Keratinocyte (primary cell): ENCODE measurements at regions not wholly inside any gene's neighbourhood (a gene's known extent, or its start where the extent isn't known, plus 50 kb on each side); places are given as distances from the start of the nearest gene placed in this dataset.

Experiments used
- DNase-seq: peaks from one replicate; pipeline ENCODE4 v3.0.0-alpha.2; 2011; ENCODE audit warnings: low read depth, missing footprints, low spot score
- FAIRE-seq: peaks from 2 replicates; lab custom pipeline; 2011; peaks lifted over from hg19 to GRCh38; lab: Jason Lieb, UNC
- H2AFZ ChIP-seq: 2 replicates; pipeline ENCODE4 v1.6.0; 2012; ENCODE audit warnings: low read length, control low read depth, inconsistent platforms; ENCODE audit not compliant: control insufficient read depth
- H3K27ac ChIP-seq: 2 replicates; pipeline ENCODE4 v1.5.1; 2011; ENCODE audit warnings: low read length; ENCODE audit not compliant: control insufficient read depth, insufficient read depth
- H3K27me3 ChIP-seq: 3 replicates; pipeline ENCODE4 v1.6.0; 2011; ENCODE audit warnings: low read length; ENCODE audit not compliant: control insufficient read depth, insufficient read depth; ENCODE audit errors: extremely low read depth
- H3K36me3 ChIP-seq, 2 experiments: 2 replicates in 1 of 2; 3 replicates in 1 of 2; pipeline ENCODE4 v1.5.1; 2011; ENCODE audit warnings: low read length in 2 of 2, mild to moderate bottlenecking in 1 of 2; ENCODE audit not compliant: control insufficient read depth in 2 of 2, insufficient read depth in 2 of 2; ENCODE audit errors: extremely low read depth in 1 of 2
- H3K4me1 ChIP-seq: 3 replicates; pipeline ENCODE4 v1.5.1; 2011; ENCODE audit warnings: low read length; ENCODE audit not compliant: control insufficient read depth, insufficient read depth; ENCODE audit errors: extremely low read depth
- H3K4me2 ChIP-seq: 3 replicates; pipeline ENCODE4 v1.6.0; 2011; ENCODE audit warnings: low read depth, low read length; ENCODE audit not compliant: control insufficient read depth, insufficient read depth; ENCODE audit errors: extremely low read depth
- H3K4me3 ChIP-seq, 3 experiments: fragments of 200-600 bp in 1 of 3; sonication (generic) in 1 of 3; 2 replicates in 2 of 3; 3 replicates in 1 of 3; pipeline ENCODE4 v1.5.1; 2011 to 2016; ENCODE audit warnings: low read length in 3 of 3, mild to moderate bottlenecking in 3 of 3, control low read depth in 2 of 3, inconsistent platforms in 1 of 3, low read depth in 1 of 3, mixed read lengths in 1 of 3, mixed run types in 1 of 3, moderate library complexity in 1 of 3; ENCODE audit not compliant: control insufficient read depth in 2 of 3, insufficient read depth in 2 of 3; ENCODE audit errors: extremely low read depth in 1 of 3
- H3K79me2 ChIP-seq: 2 replicates; pipeline ENCODE4 v1.6.0; 2012; ENCODE audit warnings: low read length; ENCODE audit not compliant: control insufficient read depth, insufficient read depth
- H3K9ac ChIP-seq: 3 replicates; pipeline ENCODE4 v1.6.0; 2011; ENCODE audit warnings: low read length; ENCODE audit not compliant: control insufficient read depth, insufficient read depth; ENCODE audit errors: extremely low read depth
- H3K9me1 ChIP-seq: 3 replicates; pipeline ENCODE4 v1.6.0; 2011; ENCODE audit warnings: low read length; ENCODE audit not compliant: control insufficient read depth, insufficient read depth; ENCODE audit errors: extremely low read depth
- H3K9me3 ChIP-seq: 2 replicates; pipeline ENCODE4 v1.5.1; 2012; ENCODE audit warnings: low read depth, low read length; ENCODE audit not compliant: control insufficient read depth
- H4K20me1 ChIP-seq: 3 replicates; pipeline ENCODE4 v1.6.0; 2011; ENCODE audit warnings: low read length; ENCODE audit not compliant: control insufficient read depth, insufficient read depth; ENCODE audit errors: extremely low read depth
- EZH2 ChIP-seq: IDR thresholded peaks from one replicate; pipeline ENCODE4 v1.6.1; 2012; ENCODE audit warnings: inconsistent platforms, mild to moderate bottlenecking, low read length, moderate library complexity
- dilution Hi-C: fragments of 300-500 bp; cut with MboI; formaldehyde crosslinking; loops from one replicate; pipeline ENCODE4 v1.7.0; 2020; ENCODE audit warnings: low sequenced_read_pairs; ENCODE audit not compliant: extremely low pct_ligation_motif_present
- TF ChIP-seq, protein P1 (sequence below), 3 experiments: IDR thresholded peaks in 1 of 3; conservative IDR thresholded peaks in 1 of 3; optimal IDR thresholded peaks in 1 of 3; 2 replicates in 2 of 3; 3 replicates in 1 of 3; pipeline versions ENCODE3 to v1.5.1; 2011; ENCODE audit warnings: low read length in 3 of 3, mild to moderate bottlenecking in 3 of 3, moderate library complexity in 2 of 3, control low read depth in 1 of 3, inconsistent platforms in 1 of 3; ENCODE audit not compliant: insufficient read depth in 2 of 3; ENCODE audit errors: extremely low read depth in 1 of 3

DNA sequence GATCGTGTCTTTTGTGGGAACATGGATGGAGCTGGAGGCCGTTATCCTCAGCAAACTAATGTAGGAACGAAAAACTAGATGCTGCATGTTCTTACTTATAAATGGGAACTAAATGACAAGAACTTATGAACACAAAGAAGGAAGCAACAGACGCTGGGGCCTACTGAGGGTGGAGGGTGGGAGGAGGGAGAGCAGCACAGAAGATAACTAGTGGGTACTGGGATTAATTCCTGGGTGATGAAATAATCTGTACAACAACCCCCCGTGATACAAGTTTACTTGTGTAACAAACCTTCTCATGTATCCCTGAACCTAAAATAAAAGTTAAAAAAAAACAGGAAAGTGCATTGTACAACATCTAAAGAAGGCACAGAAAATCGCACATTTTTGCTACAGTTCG is 59.0 kb upstream of the TMEM170B start:
- DNase-seq = no peak
- H3K27ac ChIP-seq = no peak overlapping the region
- dilution Hi-C loops = no loop called here

DNA sequence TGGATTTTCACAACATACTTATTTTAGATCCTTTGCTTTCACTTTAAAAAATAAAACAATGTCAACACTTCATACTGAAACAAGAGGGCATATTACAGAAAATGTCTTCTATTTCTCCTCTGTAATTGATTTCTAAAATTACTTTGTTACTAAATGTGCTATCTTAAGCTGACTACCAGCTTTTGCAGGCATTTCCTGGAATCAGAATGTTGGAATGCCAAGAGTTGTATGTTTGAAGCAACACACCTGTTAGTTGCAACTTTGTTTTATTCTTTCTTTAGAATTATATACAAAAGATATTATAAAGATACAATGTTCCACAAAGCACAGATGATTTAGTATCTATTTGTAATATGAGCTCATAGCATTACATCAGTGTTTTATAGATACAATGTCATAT is 62.5 kb upstream of the TMEM170B start:
- Histone ChIP-seq H3K9me1 (no peaks in the 10 kb centered on the region), H3K4me3 (no peak overlapping the region), H3K4me2 (no peak overlapping the region), H3K27me3 (peaks cover 4% of the 10 kb centered on the region), H3K36me3 (no peaks in the 10 kb centered on the region), H3K27ac (no peak overlapping the region), H2AFZ (no peak overlapping the region), H3K4me1 (no peaks in the 10 kb centered on the region), H3K9ac (no peak overlapping the region), H4K20me1 (no peaks in the 10 kb centered on the region), H3K79me2 (no peaks in the 10 kb centered on the region), H3K9me3 (no peaks in the 10 kb centered on the region)
- no peak for DNase-seq
- no peak for FAIRE-seq
- dilution Hi-C loops = no loop called here
- TF ChIP-seq, protein P1, sequence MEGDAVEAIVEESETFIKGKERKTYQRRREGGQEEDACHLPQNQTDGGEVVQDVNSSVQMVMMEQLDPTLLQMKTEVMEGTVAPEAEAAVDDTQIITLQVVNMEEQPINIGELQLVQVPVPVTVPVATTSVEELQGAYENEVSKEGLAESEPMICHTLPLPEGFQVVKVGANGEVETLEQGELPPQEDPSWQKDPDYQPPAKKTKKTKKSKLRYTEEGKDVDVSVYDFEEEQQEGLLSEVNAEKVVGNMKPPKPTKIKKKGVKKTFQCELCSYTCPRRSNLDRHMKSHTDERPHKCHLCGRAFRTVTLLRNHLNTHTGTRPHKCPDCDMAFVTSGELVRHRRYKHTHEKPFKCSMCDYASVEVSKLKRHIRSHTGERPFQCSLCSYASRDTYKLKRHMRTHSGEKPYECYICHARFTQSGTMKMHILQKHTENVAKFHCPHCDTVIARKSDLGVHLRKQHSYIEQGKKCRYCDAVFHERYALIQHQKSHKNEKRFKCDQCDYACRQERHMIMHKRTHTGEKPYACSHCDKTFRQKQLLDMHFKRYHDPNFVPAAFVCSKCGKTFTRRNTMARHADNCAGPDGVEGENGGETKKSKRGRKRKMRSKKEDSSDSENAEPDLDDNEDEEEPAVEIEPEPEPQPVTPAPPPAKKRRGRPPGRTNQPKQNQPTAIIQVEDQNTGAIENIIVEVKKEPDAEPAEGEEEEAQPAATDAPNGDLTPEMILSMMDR (optimal IDR thresholded peaks at IDR 0.05 in 1 of 3, IDR thresholded peaks at IDR 0.05 in 1 of 3, conservative IDR thresholded peaks at IDR 0.05 in 1 of 3; ENCODE audit: extremely low read depth in 1 of 3, insufficient read depth in 2 of 3, low read length in 3 of 3) = no peak
- TF ChIP-seq EZH2 = no peak

More for the DNA sequence above, 59.0 kb upstream of the TMEM170B start:
- H3K79me2 ChIP-seq = no peaks in the 10 kb centered on the region
- H3K4me2 ChIP-seq = no peak overlapping the region
- FAIRE-seq = no peak
- no peaks in the 10 kb centered on the region for H3K27me3 ChIP-seq
- H3K9ac ChIP-seq = no peak overlapping the region
- H3K36me3 ChIP-seq = no peaks in the 10 kb centered on the region
- H2AFZ ChIP-seq = no peak overlapping the region
- no peaks in the 10 kb centered on the region for H3K9me3 ChIP-seq
- H3K4me1 ChIP-seq = no peaks in the 10 kb centered on the region
- no peaks in the 10 kb centered on the region for H4K20me1 ChIP-seq
- TF ChIP-seq, protein P1 (optimal IDR thresholded peaks at IDR 0.05 in 1 of 3, IDR thresholded peaks at IDR 0.05 in 1 of 3, conservative IDR thresholded peaks at IDR 0.05 in 1 of 3; ENCODE audit: extremely low read depth in 1 of 3, insufficient read depth in 2 of 3, low read length in 3 of 3) = no peak
- no peak for TF ChIP-seq EZH2
- no peaks in the 10 kb centered on the region for H3K9me1 ChIP-seq
- no peak overlapping the region for H3K4me3 ChIP-seq
